IMR-90 (cell line): ENCODE measurements at regions not wholly inside any gene's neighbourhood (a gene's known extent, or its start where the extent isn't known, plus 50 kb on each side); places are given as distances from the start of the nearest gene placed in this dataset.

ENCODE experiments used
- ATAC-seq: fragments of 200-7000 bp; cut with Tn5 transposase; 2 replicates; pipeline ENCODE4 v1.9.1; 2020; ENCODE audit warnings: low read depth, mild to moderate bottlenecking, moderate library complexity
- BruUV-seq: library from RNA; stranded (reverse); fragments of 400-500 nt; replicated peaks from 2 replicates; lab custom pipeline; 2021; lab: Mats Ljungman, UMichigan
- CTCF ChIA-PET: fragments of 300-600 bp; formaldehyde crosslinking; extraction: SDS; loops from one replicate; lab custom pipeline; 2021; ENCODE audit warnings: antibody characterized with exemption; lab: Yijun Ruan, JAX
- POLR2A ChIA-PET: fragments of 300-600 bp; sonication (Branson Sonifier 250); formaldehyde crosslinking; loops from one replicate; lab custom pipeline; 2022; ENCODE audit warnings: antibody characterized with exemption; ENCODE audit not compliant: unreplicated experiment; lab: Charles Lee
- DNase-seq: peaks from one replicate; pipeline ENCODE4 v3.0.0; 2013
- H2AFZ ChIP-seq: replicated peaks from 2 replicates; pipeline ENCODE3; 2013; ENCODE audit warnings: low read length, mild to moderate bottlenecking; ENCODE audit not compliant: poor library complexity
- H2AK5ac ChIP-seq: 2 replicates; pipeline ENCODE4 v1.6.1; 2013; ENCODE audit warnings: low read depth, low read length, inconsistent platforms
- H2AK9ac ChIP-seq: replicated peaks from 2 replicates; pipeline ENCODE3; 2013; ENCODE audit warnings: mild to moderate bottlenecking, low read depth, low read length, moderate library complexity; ENCODE audit not compliant: poor library complexity
- H2BK120ac ChIP-seq: 2 replicates; pipeline ENCODE4 v1.6.1; 2013; ENCODE audit warnings: low read depth, low read length, inconsistent platforms
- H2BK15ac ChIP-seq: 3 replicates; pipeline ENCODE4 v1.6.1; 2013; ENCODE audit warnings: low read depth, low read length, inconsistent platforms
- H2BK20ac ChIP-seq: 2 replicates; pipeline ENCODE4 v1.6.1; 2013; ENCODE audit warnings: low read depth, mild to moderate bottlenecking, inconsistent platforms, low read length, moderate library complexity
- H2BK5ac ChIP-seq: 2 replicates; pipeline ENCODE4 v1.6.1; 2013; ENCODE audit warnings: mild to moderate bottlenecking, low read depth, low read length, inconsistent platforms; ENCODE audit not compliant: poor library complexity, severe bottlenecking
- H3K14ac ChIP-seq: replicated peaks from 2 replicates; pipeline ENCODE4 v1.6.1; 2013; ENCODE audit warnings: low read depth, low read length, inconsistent platforms
- H3K18ac ChIP-seq: 2 replicates; pipeline ENCODE4 v1.6.1; 2013; ENCODE audit warnings: low read depth, low read length, control low read depth
- H3K23ac ChIP-seq: 2 replicates; pipeline ENCODE4 v1.6.1; 2013; ENCODE audit warnings: low read depth, low read length, inconsistent platforms
- H3K27ac ChIP-seq: 2 replicates; pipeline ENCODE4 v1.5.1; 2013; ENCODE audit warnings: mild to moderate bottlenecking, control low read depth, low read length; ENCODE audit not compliant: insufficient read depth
- H3K27me3 ChIP-seq: 2 replicates; pipeline ENCODE4 v1.6.1; 2013; ENCODE audit warnings: low read length; ENCODE audit not compliant: control insufficient read depth, insufficient read depth
- H3K36me3 ChIP-seq: 2 replicates; pipeline ENCODE4 v1.6.1; 2013; ENCODE audit warnings: low read length, mixed read lengths; ENCODE audit not compliant: control insufficient read depth, insufficient read depth
- H3K4ac ChIP-seq: 2 replicates; pipeline ENCODE4 v1.6.1; 2013; ENCODE audit warnings: low read depth, low read length, inconsistent platforms
- H3K4me1 ChIP-seq: 2 replicates; pipeline ENCODE4 v1.6.1; 2013; ENCODE audit warnings: low read length, mixed read lengths; ENCODE audit not compliant: control insufficient read depth, insufficient read depth
- H3K4me2 ChIP-seq: 2 replicates; pipeline ENCODE4 v1.6.1; 2013; ENCODE audit warnings: low read depth, mild to moderate bottlenecking, control low read depth, low read length, moderate library complexity
- H3K4me3 ChIP-seq: 2 replicates; pipeline ENCODE4 v1.5.1; 2013; ENCODE audit warnings: low read depth, mild to moderate bottlenecking, control low read depth, low read length, moderate library complexity; ENCODE audit not compliant: insufficient read depth
- H3K56ac ChIP-seq: 2 replicates; pipeline ENCODE4 v1.6.1; 2013; ENCODE audit warnings: low read length, inconsistent platforms; ENCODE audit not compliant: insufficient read depth; ENCODE audit errors: extremely low read depth
- H3K79me1 ChIP-seq, 2 experiments: 2 replicates each; pipeline ENCODE4 v1.6.1; 2013; ENCODE audit warnings: low read length in 2 of 2, inconsistent platforms in 1 of 2, low read depth in 1 of 2
- H3K9ac ChIP-seq: 2 replicates; pipeline ENCODE4 v1.6.1; 2013; ENCODE audit warnings: low read depth, low read length, control low read depth
- H3K9me1 ChIP-seq: 2 replicates; pipeline ENCODE4 v1.6.1; 2013; ENCODE audit warnings: low read length, inconsistent platforms; ENCODE audit not compliant: insufficient read depth
- H3K9me3 ChIP-seq: 2 replicates; pipeline ENCODE4 v1.6.1; 2013; ENCODE audit warnings: low read length; ENCODE audit not compliant: control insufficient read depth, insufficient read depth
- H4K20me1 ChIP-seq: 2 replicates; pipeline ENCODE4 v1.6.1; 2013; ENCODE audit warnings: low read length, inconsistent platforms; ENCODE audit not compliant: insufficient read depth
- H4K5ac ChIP-seq: 2 replicates; pipeline ENCODE4 v1.6.1; 2013; ENCODE audit warnings: mild to moderate bottlenecking, low read depth, low read length, control low read depth
- H4K8ac ChIP-seq, 2 experiments: 2 replicates each; pipeline ENCODE4 v1.6.1; 2013; ENCODE audit warnings: low read depth in 2 of 2, low read length in 2 of 2, control low read depth in 1 of 2, inconsistent platforms in 1 of 2
- H4K91ac ChIP-seq: 2 replicates; pipeline ENCODE4 v1.6.1; 2013; ENCODE audit warnings: low read depth, low read length, inconsistent platforms; ENCODE audit not compliant: insufficient read depth
- CEBPB ChIP-seq: IDR thresholded peaks from 2 replicates; pipeline ENCODE4 v1.6.1; 2012; ENCODE audit warnings: low read depth, low read length, improper control_type of control experiment
- CHD1 ChIP-seq: IDR thresholded peaks from 2 replicates; pipeline ENCODE4 v1.6.1; 2012; ENCODE audit warnings: low read depth, low read length, improper control_type of control experiment
- FOS ChIP-seq: fragments of 150-350 bp; IDR thresholded peaks from 2 replicates; pipeline ENCODE4 v1.6.1; 2016; ENCODE audit warnings: low read depth, low read length
- MAFK ChIP-seq: IDR thresholded peaks from 2 replicates; pipeline ENCODE4 v1.6.1; 2012; ENCODE audit warnings: low read depth, low read length, improper control_type of control experiment
- POLR2A ChIP-seq: IDR thresholded peaks from 2 replicates; pipeline ENCODE4 v1.6.1; 2012; ENCODE audit warnings: mild to moderate bottlenecking, low read depth, low read length
- RAD21 ChIP-seq: IDR thresholded peaks from 2 replicates; pipeline ENCODE4 v1.6.1; 2012; ENCODE audit warnings: low read length, improper control_type of control experiment
- WGBS, 2 experiments: methylation state at CpG; one replicate each; pipeline versions ENCODE4 v1.1.5 to v1.1.7; 2013; ENCODE audit warnings: missing lambda C conversion rate in 2 of 2; ENCODE audit not compliant: insufficient read length in 1 of 2; ENCODE audit errors: extremely low coverage in 2 of 2; 5-methylcytosine and 5-hydroxymethylcytosine counted together
- dilution Hi-C: fragments of 300-500 bp; cut with HindIII; formaldehyde crosslinking; loops from one replicate; pipeline ENCODE4 v1.14.3; 2018; ENCODE audit warnings: low sequenced_read_pairs; ENCODE audit not compliant: unreplicated experiment
- in situ Hi-C: fragments of 300-500 bp; cut with MboI; formaldehyde crosslinking; loops from 3 replicates; pipeline ENCODE4 v1.14.3; 2019; ENCODE audit warnings: low sequenced_read_pairs, inconsistent platforms, mixed read lengths
- intact Hi-C: fragments of 100-400 bp; cut with micrococcal nuclease; formaldehyde crosslinking; loops from 2 replicates; pipeline ENCODE4 v1.10.0; 2022
- TF ChIP-seq, protein P1 (sequence below): fragments of 150-350 bp; IDR thresholded peaks from 2 replicates; pipeline ENCODE4 v1.6.1; 2017; ENCODE audit warnings: mild to moderate bottlenecking, antibody characterized with exemption, low read length, low read depth

DNA sequence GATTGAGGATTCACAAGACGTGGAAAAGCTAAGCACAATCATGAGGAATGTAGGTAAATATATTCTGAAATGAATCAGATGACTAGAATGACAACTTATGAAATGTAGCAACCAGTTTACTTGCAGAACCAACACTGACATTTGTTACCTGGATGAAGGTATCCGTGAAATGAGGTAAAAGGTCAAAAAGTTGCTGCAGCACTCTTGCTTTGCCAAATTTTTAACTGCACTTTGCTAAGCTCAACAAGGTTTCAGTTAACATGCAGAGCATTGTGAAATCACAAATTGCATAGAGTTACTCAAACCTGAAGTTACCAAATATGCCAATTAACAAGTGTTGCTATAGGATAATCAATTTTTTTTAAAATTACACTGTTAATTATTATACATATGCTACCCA is 1280.1 kb downstream of the KCNT2 start:
- CTCF ChIA-PET: no interaction called here
- H2BK15ac ChIP-seq: no peak overlapping the region

More for the DNA sequence above, 1280.1 kb downstream of the KCNT2 start:
- BruUV-seq: no TSS peak
- no peak for ATAC-seq
- TF ChIP-seq RAD21: no peak
- no peak for TF ChIP-seq FOS
- TF ChIP-seq, protein P1, sequence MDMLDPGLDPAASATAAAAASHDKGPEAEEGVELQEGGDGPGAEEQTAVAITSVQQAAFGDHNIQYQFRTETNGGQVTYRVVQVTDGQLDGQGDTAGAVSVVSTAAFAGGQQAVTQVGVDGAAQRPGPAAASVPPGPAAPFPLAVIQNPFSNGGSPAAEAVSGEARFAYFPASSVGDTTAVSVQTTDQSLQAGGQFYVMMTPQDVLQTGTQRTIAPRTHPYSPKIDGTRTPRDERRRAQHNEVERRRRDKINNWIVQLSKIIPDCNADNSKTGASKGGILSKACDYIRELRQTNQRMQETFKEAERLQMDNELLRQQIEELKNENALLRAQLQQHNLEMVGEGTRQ: no peak
- no peak for TF ChIP-seq POLR2A
- no peak for TF ChIP-seq CHD1
- TF ChIP-seq MAFK: no peak
- peak; percentile 41; the same call in 1 of the 2 replicates for TF ChIP-seq CEBPB
- no peak overlapping the region for H3K23ac ChIP-seq
- H3K79me1 ChIP-seq: no peaks in the 10 kb centered on the region
- no peaks in the 10 kb centered on the region for H3K4me1 ChIP-seq
- no peak overlapping the region for H3K4ac ChIP-seq
- H2AFZ ChIP-seq: no peak overlapping the region
- no peak overlapping the region for H4K8ac ChIP-seq
- no peaks in the 10 kb centered on the region for H4K20me1 ChIP-seq
- in situ Hi-C loops (no loop called here), intact Hi-C loops (no loop called here), dilution Hi-C loops (no loop called here)
- H2BK5ac ChIP-seq: no peak overlapping the region
- H4K91ac ChIP-seq: no peak overlapping the region
- H3K9me3 ChIP-seq: no peaks in the 10 kb centered on the region
- no peak overlapping the region for H3K56ac ChIP-seq
- H3K14ac ChIP-seq: no peak overlapping the region
- H3K9me1 ChIP-seq: no peaks in the 10 kb centered on the region
- WGBS, 2 experiments: 80% methylated on average over 1 of the region's 2 CpGs; no CpG with 5 or more reads in 1 of the 2 experiments
- no peak overlapping the region for H3K27ac ChIP-seq
- no peak overlapping the region for H3K18ac ChIP-seq
- no peak overlapping the region for H2BK20ac ChIP-seq
- H3K4me3 ChIP-seq: no peak overlapping the region
- H2AK9ac ChIP-seq: no peak overlapping the region
- no peak overlapping the region for H4K5ac ChIP-seq
- H3K36me3 ChIP-seq: no peaks in the 10 kb centered on the region
- no peak overlapping the region for H2BK120ac ChIP-seq
- no peaks in the 10 kb centered on the region for H3K27me3 ChIP-seq
- H2AK5ac ChIP-seq: no peak overlapping the region
- POLR2A ChIA-PET: no interaction called here
- H3K9ac ChIP-seq: no peak overlapping the region
- peak; percentile 5 for DNase-seq
- H3K4me2 ChIP-seq: no peak overlapping the region
